ENCODE measurements at regions not wholly inside any gene's neighbourhood (a gene's known extent, or its start where the extent isn't known, plus 50 kb on each side); places are given as distances from the start of the nearest gene placed in this dataset.

- TF ChIP-seq CTCF (IDR thresholded peaks at IDR 0.05) (no peak), POLR2AphosphoS5 (IDR thresholded peaks at IDR 0.05) (no peak), POLR2A (IDR thresholded peaks at IDR 0.05) (no peak)
These were observed 86.4 kb upstream of the FZD7 start for GRCh38 chr2:201947287-201947686.

Data from transverse colon (tissue), 4 donors.